ENCODE measurements at regions not wholly inside any gene's neighbourhood (a gene's known extent, or its start where the extent isn't known, plus 50 kb on each side); places are given as distances from the start of the nearest gene placed in this dataset.
"Not testable (repeated sequence)": the region's sequence is repeated elsewhere in the genome, so short reads cannot be mapped to it uniquely, and the experiment has no call there.

GRCh38 chr1:65554829-65555228 lies 134.4 kb downstream of the LEPR start:
- no peak for TF ChIP-seq CTCF (IDR thresholded peaks at IDR 0.05)
- no peak for ATAC-seq
- H3K4me3 ChIP-seq = no peak overlapping the region
- intact Hi-C loops (cut with DNase I) = no loop called here
- no peaks in the 10 kb centered on the region for H3K9me3 ChIP-seq
- H3K36me3 ChIP-seq = no peaks in the 10 kb centered on the region
- DNase-seq = no peak
- H3K4me1 ChIP-seq = no peaks in the 10 kb centered on the region
- no peak overlapping the region for H3K27ac ChIP-seq
- no peaks in the 10 kb centered on the region for H3K27me3 ChIP-seq

GRCh38 chr1:65558215-65558614 lies 137.7 kb downstream of the LEPR start:
- ATAC-seq = no peak
- no peak for TF ChIP-seq CTCF (IDR thresholded peaks at IDR 0.05)
- intact Hi-C loops (cut with DNase I) = no loop called here

GRCh38 chr1:65564493-65564892 lies 144.0 kb downstream of the LEPR start:
- Histone ChIP-seq H3K36me3 (no peaks in the 10 kb centered on the region), H3K9me3 (no peaks in the 10 kb centered on the region), H3K4me1 (no peaks in the 10 kb centered on the region), H3K27ac (no peak overlapping the region), H3K27me3 (no peaks in the 10 kb centered on the region), H3K4me3 (no peak overlapping the region)
- intact Hi-C loops (cut with DNase I) = no loop called here
- ATAC-seq = no peak
- DNase-seq = no peak
- TF ChIP-seq CTCF (IDR thresholded peaks at IDR 0.05) = no peak

More at GRCh38 chr1:65558215-65558614, 137.7 kb downstream of the LEPR start:
- H3K4me1 ChIP-seq = no peaks in the 10 kb centered on the region
- no peaks in the 10 kb centered on the region for H3K27me3 ChIP-seq
- no peaks in the 10 kb centered on the region for H3K36me3 ChIP-seq
- H3K9me3 ChIP-seq = no peaks in the 10 kb centered on the region
- no peak overlapping the region for H3K27ac ChIP-seq
- DNase-seq = no peak
- H3K4me3 ChIP-seq = no peak overlapping the region

- Histone ChIP-seq H3K9me3 (no peaks in the 10 kb centered on the region), H3K4me1 (no peaks in the 10 kb centered on the region), H3K36me3 (no peaks in the 10 kb centered on the region), H3K4me3 (no peak overlapping the region), H3K27me3 (no peaks in the 10 kb centered on the region), H3K27ac (no peak overlapping the region)
- intact Hi-C loops (cut with DNase I) = no loop called here
- no peak for DNase-seq
- no peak for ATAC-seq
- TF ChIP-seq CTCF (IDR thresholded peaks at IDR 0.05) = no peak
Observed at GRCh38 chr1:65568285-65568684, 147.8 kb downstream of the LEPR start.

- Histone ChIP-seq H3K4me3 (no peak overlapping the region), H3K4me1 (no peaks in the 10 kb centered on the region), H3K36me3 (no peaks in the 10 kb centered on the region), H3K27ac (no peak overlapping the region), H3K9me3 (no peaks in the 10 kb centered on the region), H3K27me3 (no peaks in the 10 kb centered on the region)
- ATAC-seq (no peak), DNase-seq (no peak)
- TF ChIP-seq CTCF (IDR thresholded peaks at IDR 0.05) = no peak
- intact Hi-C loops (cut with DNase I) = no loop called here
Observed at GRCh38 chr1:65572701-65573421, 152.4 kb downstream of the LEPR start.

- TF ChIP-seq CTCF (IDR thresholded peaks at IDR 0.05) = no peak
Observed at GRCh38 chr1:65577278-65577677, 156.8 kb downstream of the LEPR start.

GRCh38 chr1:65577982-65578381 lies 157.5 kb downstream of the LEPR start:
- H3K4me1 ChIP-seq; H3K4me3 ChIP-seq; H3K9me3 ChIP-seq; H3K27ac ChIP-seq; intact Hi-C loops (cut with DNase I); H3K27me3 ChIP-seq; DNase-seq; H3K36me3 ChIP-seq; ATAC-seq: not testable (repeated sequence)

More at GRCh38 chr1:65577278-65577677, 156.8 kb downstream of the LEPR start:
- H3K36me3 ChIP-seq = no peaks in the 10 kb centered on the region
- DNase-seq = no peak
- no peaks in the 10 kb centered on the region for H3K27me3 ChIP-seq
- no peak overlapping the region for H3K4me3 ChIP-seq
- no peak for ATAC-seq
- no peak overlapping the region for H3K27ac ChIP-seq
- H3K4me1 ChIP-seq = no peaks in the 10 kb centered on the region
- intact Hi-C loops (cut with DNase I) = no loop called here
- no peaks in the 10 kb centered on the region for H3K9me3 ChIP-seq

All from upper lobe of right lung (tissue), 1 donor.